GM18505 (cell line): ENCODE measurements at regions not wholly inside any gene's neighbourhood (a gene's known extent, or its start where the extent isn't known, plus 50 kb on each side); places are given as distances from the start of the nearest gene placed in this dataset.
"Not testable (repeated sequence)": the region's sequence is repeated elsewhere in the genome, so short reads cannot be mapped to it uniquely, and the experiment has no call there.

Experiments
- ATAC-seq: cut with Tn5 transposase; IDR thresholded peaks from one replicate; pipeline ENCODE4 v1.9.1; 2021; ENCODE audit not compliant: unreplicated experiment
- POLR2A ChIP-seq: IDR thresholded peaks from 4 replicates; pipeline ENCODE4 v1.6.1; 2011; ENCODE audit warnings: borderline replicate concordance; ENCODE audit not compliant: insufficient read depth, insufficient read length; ENCODE audit errors: extremely low read depth

DNA sequence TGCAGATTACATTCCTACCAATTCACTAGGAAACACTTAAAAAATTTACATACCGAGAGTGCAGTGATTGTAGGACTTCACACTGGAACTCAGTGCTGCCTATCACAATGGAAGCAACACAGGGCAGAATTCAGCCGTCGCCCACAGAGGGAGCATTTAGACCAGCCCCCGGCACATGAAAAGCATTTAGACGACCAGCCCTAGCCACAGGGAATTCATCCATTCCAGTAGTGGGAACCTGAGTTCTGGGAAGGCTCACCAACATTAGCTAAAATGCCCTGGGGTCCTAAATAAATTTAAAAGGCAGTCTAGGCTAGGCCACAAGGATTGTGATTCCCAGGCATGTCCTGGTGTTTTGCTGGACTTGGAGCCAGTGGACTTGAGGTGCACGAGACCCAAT, 155.2 kb downstream of the LIG4 start:
- no peak for TF ChIP-seq POLR2A
- ATAC-seq, result no peak

DNA sequence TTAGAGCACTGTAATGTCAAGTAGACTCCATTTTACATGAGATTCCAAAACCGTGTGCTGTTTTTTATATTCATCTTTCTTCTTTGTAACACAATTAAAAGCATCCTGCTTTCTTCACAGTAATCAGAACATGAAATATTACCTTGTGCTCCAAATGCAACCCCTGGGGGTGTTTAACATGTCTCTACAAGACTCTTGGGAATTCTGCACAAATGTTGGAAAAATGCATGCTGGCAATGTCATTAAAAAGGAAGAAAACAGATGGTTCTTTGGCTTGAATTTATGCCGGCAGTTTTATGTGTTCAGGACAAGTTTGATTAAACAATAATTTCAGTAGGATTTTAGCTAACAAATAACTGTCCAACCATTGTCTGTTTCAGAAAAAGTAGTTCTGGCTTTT, 159.1 kb downstream of the LIG4 start:
- ATAC-seq, result no peak
- no peak for TF ChIP-seq POLR2A

- no peak for TF ChIP-seq POLR2A
- no peak for ATAC-seq
Measured at GRCh38 chr13:108049211-108049610, 166.1 kb downstream of the LIG4 start.

- TF ChIP-seq POLR2A, result no peak
- ATAC-seq, result no peak
Measured at GRCh38 chr13:108044954-108045353, 170.4 kb downstream of the LIG4 start.

GRCh38 chr13:108042866-108043265, 172.5 kb downstream of the LIG4 start:
- ATAC-seq, result not testable (repeated sequence)

- no peak for TF ChIP-seq POLR2A
- no peak for ATAC-seq
Measured at GRCh38 chr13:108037348-108037747, 178.0 kb downstream of the LIG4 start.

- TF ChIP-seq POLR2A, result no peak
- ATAC-seq, result no peak
Measured at GRCh38 chr13:108036411-108036932, 178.9 kb downstream of the LIG4 start.

DNA sequence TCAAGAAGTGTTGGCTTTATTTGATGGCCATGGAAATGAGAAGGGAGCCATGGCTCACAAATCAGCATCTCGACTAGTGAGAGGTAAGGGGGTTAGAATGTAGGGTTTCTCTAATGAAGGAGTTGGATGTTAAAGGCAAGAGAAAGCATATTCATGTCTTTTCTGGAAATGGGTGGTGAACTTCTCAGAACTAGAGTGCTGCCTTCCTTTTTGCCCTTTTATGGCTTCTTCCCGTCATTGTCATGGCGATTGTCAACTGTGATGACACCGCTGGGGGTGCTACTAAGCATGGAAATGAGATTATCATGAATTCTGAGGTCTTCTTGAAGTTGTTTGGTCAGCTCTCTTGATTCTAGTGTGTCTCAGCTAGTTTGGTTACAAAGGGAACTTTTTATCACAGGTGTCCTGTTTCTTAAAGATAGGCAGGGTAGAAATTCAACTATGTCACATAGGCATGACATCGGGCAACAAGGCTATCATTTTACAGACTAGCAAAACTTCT, 180.4 kb downstream of the LIG4 start:
- TF ChIP-seq POLR2A, result no peak
- no peak for ATAC-seq

- ATAC-seq, result no peak
- no peak for TF ChIP-seq POLR2A
Measured at GRCh38 chr13:108033800-108034707, 181.3 kb downstream of the LIG4 start.

- no peak for TF ChIP-seq POLR2A
- no peak for ATAC-seq
Measured at GRCh38 chr13:108031865-108032264, 183.5 kb downstream of the LIG4 start.

DNA sequence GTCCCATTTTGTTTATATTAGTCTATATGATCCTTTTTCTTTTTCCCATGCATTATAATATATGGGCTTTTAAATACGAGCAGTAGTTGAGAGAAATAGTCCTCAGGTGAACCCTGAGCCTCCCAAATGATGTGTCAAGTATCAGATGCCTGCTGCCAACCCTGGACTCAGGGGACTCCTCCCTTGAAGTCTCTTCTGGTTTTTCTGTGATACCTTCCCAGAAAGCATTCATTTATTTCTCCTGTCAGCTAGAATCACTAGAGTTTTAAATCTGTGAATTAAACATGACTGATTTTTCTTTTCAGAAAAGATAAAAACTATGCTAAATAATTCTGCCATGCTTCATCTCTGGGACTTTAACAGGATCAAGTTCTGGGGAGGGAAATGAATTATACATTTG, 184.6 kb downstream of the LIG4 start:
- ATAC-seq, result no peak
- TF ChIP-seq POLR2A, result no peak

DNA sequence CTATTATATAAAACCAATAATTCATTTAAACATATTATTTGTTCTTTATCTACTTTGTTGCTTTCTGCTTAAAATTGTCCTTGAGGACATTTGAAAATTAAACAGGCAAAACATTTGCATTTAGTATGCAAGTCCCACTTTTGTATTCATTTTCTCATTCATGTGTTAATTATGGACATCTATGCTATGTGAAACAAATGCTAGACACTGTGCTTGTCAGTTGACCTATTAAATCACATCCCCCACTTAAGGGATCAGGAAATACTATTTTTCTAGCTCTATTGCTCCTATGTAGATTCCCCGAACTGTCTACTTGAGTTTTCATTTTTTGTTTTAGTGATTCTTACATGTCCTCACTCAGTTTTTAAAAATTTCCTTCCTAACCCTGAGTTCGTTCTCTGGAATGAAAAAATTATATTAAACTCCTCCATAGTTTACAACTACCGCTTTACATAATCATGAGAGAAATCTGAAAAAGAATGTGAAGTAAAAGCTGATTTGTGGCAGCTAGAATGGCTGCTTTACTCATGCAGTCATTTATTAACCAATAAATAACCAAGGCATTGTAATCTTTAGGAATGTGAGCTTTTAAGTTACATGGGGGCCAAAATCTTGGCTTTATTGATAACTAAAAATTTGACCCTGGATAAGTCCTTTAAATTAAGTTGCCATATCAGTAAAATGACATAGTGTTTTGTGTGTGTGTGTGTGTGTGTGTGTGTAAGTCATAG, 188.5 kb downstream of the LIG4 start:
- ATAC-seq, result no peak
- TF ChIP-seq POLR2A, result no peak

DNA sequence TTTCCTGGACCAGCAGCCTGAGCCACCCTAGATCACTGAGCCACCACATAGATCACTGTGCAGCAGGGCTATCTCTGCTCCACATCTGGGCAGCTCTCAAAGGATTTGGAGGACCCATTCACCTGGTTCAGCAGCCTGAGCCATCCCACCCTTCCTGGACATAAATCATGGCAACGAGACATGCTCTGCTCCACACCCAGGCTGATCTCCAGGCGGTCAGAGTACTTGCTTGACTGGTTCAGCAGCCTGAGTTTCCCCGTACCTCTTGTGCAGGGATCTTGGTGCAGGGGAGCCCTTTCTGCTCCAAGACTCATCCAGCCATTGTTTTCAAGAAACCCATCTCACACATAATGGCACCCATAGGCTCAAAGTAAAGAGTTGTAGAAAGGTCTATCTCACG, 195.3 kb downstream of the LIG4 start:
- ATAC-seq, result no peak
- no peak for TF ChIP-seq POLR2A
